Endodermal cell (in vitro differentiated cells): ENCODE measurements at regions not wholly inside any gene's neighbourhood (a gene's known extent, or its start where the extent isn't known, plus 50 kb on each side); places are given as distances from the start of the nearest gene placed in this dataset.

ENCODE experiments used
- DNase-seq: peaks from one replicate; pipeline ENCODE4 v3.0.0-alpha.2; 2017
- H3K27ac ChIP-seq: 2 replicates; pipeline ENCODE4 v1.5.1; 2013; ENCODE audit warnings: mild to moderate bottlenecking, low read depth, low read length, moderate library complexity
- H3K27me3 ChIP-seq: 2 replicates; pipeline ENCODE4 v1.6.1; 2013; ENCODE audit warnings: mild to moderate bottlenecking, low read length, moderate library complexity; ENCODE audit not compliant: insufficient read depth, control insufficient read depth, poor library complexity, severe bottlenecking
- H3K36me3 ChIP-seq: 2 replicates; pipeline ENCODE4 v1.7.0; 2013; ENCODE audit warnings: mild to moderate bottlenecking, low read length, moderate library complexity; ENCODE audit not compliant: control insufficient read depth, insufficient read depth
- H3K4me1 ChIP-seq: one replicate; pipeline ENCODE4 v1.7.0; 2013; ENCODE audit warnings: low read length; ENCODE audit not compliant: control insufficient read depth, insufficient read depth
- H3K4me3 ChIP-seq: 2 replicates; pipeline ENCODE4 v1.5.1; 2013; ENCODE audit warnings: mild to moderate bottlenecking, low read length, moderate library complexity
- H3K9ac ChIP-seq: 2 replicates; pipeline ENCODE4 v1.6.1; 2013; ENCODE audit warnings: mild to moderate bottlenecking, low read length, moderate library complexity; ENCODE audit not compliant: poor library complexity, severe bottlenecking; ENCODE audit errors: extremely low read depth
- H3K9me3 ChIP-seq: 2 replicates; pipeline ENCODE4 v1.6.1; 2013; ENCODE audit warnings: mild to moderate bottlenecking, low read length, moderate library complexity; ENCODE audit not compliant: control insufficient read depth
- H3K27ac Mint-ChIP-seq: 2 replicates; pipeline ENCODE4 v1.8.0; 2020; ENCODE audit warnings: mixed read lengths
- H3K27me3 Mint-ChIP-seq: 2 replicates; pipeline ENCODE4 v1.8.0; 2021; ENCODE audit warnings: mild to moderate bottlenecking, mixed read lengths; ENCODE audit not compliant: insufficient read depth
- H3K36me3 Mint-ChIP-seq: 2 replicates; pipeline ENCODE4 v1.8.0; 2020; ENCODE audit warnings: low read depth, mixed read lengths
- H3K4me1 Mint-ChIP-seq: 2 replicates; pipeline ENCODE4 v1.8.0; 2020; ENCODE audit warnings: mixed read lengths
- H3K4me3 Mint-ChIP-seq: 2 replicates; pipeline ENCODE4 v1.8.0; 2020; ENCODE audit warnings: mild to moderate bottlenecking, moderate library complexity, mixed read lengths
- H3K9me3 Mint-ChIP-seq: 2 replicates; pipeline ENCODE4 v1.8.0; 2020; ENCODE audit warnings: mild to moderate bottlenecking, mixed read lengths
- CTCF ChIP-seq: fragments of 200-600 bp; sonication (generic); conservative IDR thresholded peaks from 2 replicates; pipeline ENCODE4 v1.5.0; 2021; ENCODE audit warnings: antibody characterized with exemption, mild to moderate bottlenecking
- WGBS, 2 experiments: methylation state at CpG; one replicate each; pipeline versions ENCODE4 v1.1.5 to v1.1.7; 2013; ENCODE audit warnings: missing lambda C conversion rate in 2 of 2, mixed read lengths in 1 of 2; ENCODE audit not compliant: insufficient coverage in 1 of 2, insufficient read length in 1 of 2; 5-methylcytosine and 5-hydroxymethylcytosine counted together

- no peaks in the 10 kb centered on the region for H3K36me3 Mint-ChIP-seq
- WGBS, 2 experiments: 92% methylated on average over 2 of the region's 4 CpGs; no CpG with 5 or more reads in 1 of the 2 experiments
- H3K4me3 Mint-ChIP-seq: no peak overlapping the region
- H3K9me3 ChIP-seq: no peaks in the 10 kb centered on the region
- peaks cover 17% of the 10 kb centered on the region for H3K4me1 Mint-ChIP-seq
- H3K9ac ChIP-seq: no peak overlapping the region
- H3K4me3 ChIP-seq: no peak overlapping the region
- H3K27me3 ChIP-seq: no peaks in the 10 kb centered on the region
- H3K27ac Mint-ChIP-seq: no peak overlapping the region
- H3K4me1 ChIP-seq: no peaks in the 10 kb centered on the region
- H3K27ac ChIP-seq: no peak overlapping the region
- no peaks in the 10 kb centered on the region for H3K9me3 Mint-ChIP-seq
- TF ChIP-seq CTCF: no peak
- DNase-seq: no peak
- no peaks in the 10 kb centered on the region for H3K27me3 Mint-ChIP-seq
- no peaks in the 10 kb centered on the region for H3K36me3 ChIP-seq
Observed at GRCh38 chr6:145047891-145048290, 687.4 kb downstream of the EPM2A start.

GRCh38 chr6:145051661-145052060 is 683.7 kb downstream of the EPM2A start:
- H3K4me3 ChIP-seq: no peak overlapping the region
- H3K9ac ChIP-seq: no peak overlapping the region
- no peak for TF ChIP-seq CTCF
- no peaks in the 10 kb centered on the region for H3K36me3 ChIP-seq
- no peaks in the 10 kb centered on the region for H3K36me3 Mint-ChIP-seq
- no peaks in the 10 kb centered on the region for H3K9me3 ChIP-seq
- H3K27me3 ChIP-seq: no peaks in the 10 kb centered on the region
- DNase-seq: no peak
- 84% methylated on average over 2 of the region's 2 CpGs; no CpG with 5 or more reads in 1 of the 2 experiments for WGBS, 2 experiments
- no peak overlapping the region for H3K4me3 Mint-ChIP-seq
- no peaks in the 10 kb centered on the region for H3K9me3 Mint-ChIP-seq
- no peak overlapping the region for H3K27ac Mint-ChIP-seq
- no peaks in the 10 kb centered on the region for H3K4me1 Mint-ChIP-seq
- no peaks in the 10 kb centered on the region for H3K4me1 ChIP-seq
- H3K27ac ChIP-seq: no peak overlapping the region
- no peaks in the 10 kb centered on the region for H3K27me3 Mint-ChIP-seq

GRCh38 chr6:145055567-145055966 is 679.8 kb downstream of the EPM2A start:
- TF ChIP-seq CTCF: no peak
- no peak for DNase-seq
- Mint-ChIP-seq H3K4me3 (no peak overlapping the region), H3K27me3 (no peaks in the 10 kb centered on the region), H3K4me1 (no peaks in the 10 kb centered on the region), H3K27ac (no peak overlapping the region), H3K9me3 (no peaks in the 10 kb centered on the region), H3K36me3 (no peaks in the 10 kb centered on the region)
- H3K4me1 ChIP-seq: no peaks in the 10 kb centered on the region
- WGBS, 2 experiments: 91 to 94% methylated on average over 1 of the region's 1 CpG
- H3K4me3 ChIP-seq: no peak overlapping the region
- H3K27ac ChIP-seq: no peak overlapping the region
- no peaks in the 10 kb centered on the region for H3K36me3 ChIP-seq
- H3K9me3 ChIP-seq: no peaks in the 10 kb centered on the region
- H3K9ac ChIP-seq: no peak overlapping the region
- H3K27me3 ChIP-seq: no peaks in the 10 kb centered on the region
